ENCODE measurements at regions not wholly inside any gene's neighbourhood (a gene's known extent, or its start where the extent isn't known, plus 50 kb on each side); places are given as distances from the start of the nearest gene placed in this dataset.
A peak's percentile ranks its signal among the peaks of the same experiment; 100 is the strongest.
"Not testable (repeated sequence)": the region's sequence is repeated elsewhere in the genome, so short reads cannot be mapped to it uniquely, and the experiment has no call there.

DNA sequence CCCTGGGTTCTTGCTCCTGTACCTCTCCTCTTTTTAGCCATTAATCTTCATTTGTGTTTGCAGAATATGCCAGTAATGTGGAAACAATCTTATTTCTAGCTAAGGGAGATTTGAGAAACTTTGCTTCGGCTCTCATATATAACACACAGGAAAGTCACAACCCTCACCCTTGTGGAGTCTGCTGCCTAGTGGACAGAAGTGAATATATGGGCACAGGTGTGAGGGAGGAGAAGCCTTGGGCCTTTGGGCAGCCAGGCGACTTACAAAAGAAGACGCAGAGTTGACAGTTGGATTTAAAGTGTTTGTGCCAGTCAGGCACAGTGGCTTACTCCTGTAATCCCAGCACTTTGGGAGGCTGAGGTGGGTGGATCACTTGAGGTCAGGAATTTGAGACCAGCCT is 181.8 kb upstream of the TBL1XR1 start:
- no peak overlapping the region for H3K27ac ChIP-seq
- TF ChIP-seq, protein P1, sequence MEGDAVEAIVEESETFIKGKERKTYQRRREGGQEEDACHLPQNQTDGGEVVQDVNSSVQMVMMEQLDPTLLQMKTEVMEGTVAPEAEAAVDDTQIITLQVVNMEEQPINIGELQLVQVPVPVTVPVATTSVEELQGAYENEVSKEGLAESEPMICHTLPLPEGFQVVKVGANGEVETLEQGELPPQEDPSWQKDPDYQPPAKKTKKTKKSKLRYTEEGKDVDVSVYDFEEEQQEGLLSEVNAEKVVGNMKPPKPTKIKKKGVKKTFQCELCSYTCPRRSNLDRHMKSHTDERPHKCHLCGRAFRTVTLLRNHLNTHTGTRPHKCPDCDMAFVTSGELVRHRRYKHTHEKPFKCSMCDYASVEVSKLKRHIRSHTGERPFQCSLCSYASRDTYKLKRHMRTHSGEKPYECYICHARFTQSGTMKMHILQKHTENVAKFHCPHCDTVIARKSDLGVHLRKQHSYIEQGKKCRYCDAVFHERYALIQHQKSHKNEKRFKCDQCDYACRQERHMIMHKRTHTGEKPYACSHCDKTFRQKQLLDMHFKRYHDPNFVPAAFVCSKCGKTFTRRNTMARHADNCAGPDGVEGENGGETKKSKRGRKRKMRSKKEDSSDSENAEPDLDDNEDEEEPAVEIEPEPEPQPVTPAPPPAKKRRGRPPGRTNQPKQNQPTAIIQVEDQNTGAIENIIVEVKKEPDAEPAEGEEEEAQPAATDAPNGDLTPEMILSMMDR (conservative IDR thresholded peaks at IDR 0.05; ENCODE audit: low read depth): no peak
- CTCF ChIA-PET: interaction anchor here (0.6 kb wide), 1 partner anchor 467 kb away, joined by 3 read pairs; no protein-coding TSS in a partner anchor
- DNase-seq (ENCODE audit: low spot score): no peak
- POLR2A ChIA-PET (ENCODE audit: low non-redundant PET): interaction anchor here (0.7 kb wide), 1 partner anchor 72 kb away, joined by 3 read pairs; no protein-coding TSS in a partner anchor

DNA sequence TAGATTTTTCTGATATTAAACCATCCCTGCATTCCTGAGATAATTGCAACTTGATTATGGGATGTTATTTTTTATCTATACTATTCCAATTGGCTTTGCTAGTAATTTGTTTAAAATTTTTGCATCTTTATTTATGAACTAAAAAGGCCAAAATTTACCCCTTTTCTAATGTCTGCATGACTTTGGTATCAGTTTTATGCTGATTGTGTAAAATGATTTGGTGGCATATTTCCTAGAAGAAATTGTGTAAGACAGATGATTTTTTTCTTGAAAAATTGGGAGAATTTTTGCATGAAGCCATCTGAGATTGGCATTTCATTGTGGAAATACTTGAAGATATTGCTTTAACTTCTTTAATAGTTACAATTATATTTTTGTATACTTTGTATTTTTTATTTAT is 183.8 kb upstream of the TBL1XR1 start:
- POLR2A ChIA-PET (ENCODE audit: low non-redundant PET): no interaction called here
- TF ChIP-seq, protein P1 (conservative IDR thresholded peaks at IDR 0.05; ENCODE audit: low read depth): no peak
- CTCF ChIA-PET: no interaction called here
- H3K27ac ChIP-seq: no peak overlapping the region
- no peak for DNase-seq (ENCODE audit: low spot score)

DNA sequence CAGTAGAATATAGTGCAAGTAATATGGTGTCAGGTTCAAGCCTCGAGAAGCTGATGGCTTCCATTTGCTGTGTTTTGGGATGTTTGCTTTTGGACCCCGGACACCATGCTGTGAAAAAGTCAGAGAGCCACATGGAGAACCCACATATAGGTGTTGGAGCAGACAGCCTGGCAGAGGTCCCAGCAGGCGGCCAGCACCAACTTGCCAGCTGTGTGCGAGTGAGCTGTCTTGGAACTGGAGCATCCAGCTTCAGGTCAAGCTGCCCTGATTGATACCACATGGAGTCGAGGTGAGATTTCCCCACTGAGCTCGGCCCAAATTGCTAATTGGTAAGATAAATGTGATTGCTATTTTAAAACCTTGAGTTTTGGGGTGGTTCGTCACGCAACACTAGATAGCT is 185.7 kb upstream of the TBL1XR1 start:
- CTCF ChIA-PET: interaction anchor here (1.4 kb wide), 1 partner anchor 28 kb away, joined by 4 read pairs; no protein-coding TSS in a partner anchor
- POLR2A ChIA-PET (ENCODE audit: low non-redundant PET): no interaction called here
- H3K27ac ChIP-seq: no peak overlapping the region
- TF ChIP-seq, protein P1 (conservative IDR thresholded peaks at IDR 0.05; ENCODE audit: low read depth): no peak
- DNase-seq (ENCODE audit: low spot score): no peak

DNA sequence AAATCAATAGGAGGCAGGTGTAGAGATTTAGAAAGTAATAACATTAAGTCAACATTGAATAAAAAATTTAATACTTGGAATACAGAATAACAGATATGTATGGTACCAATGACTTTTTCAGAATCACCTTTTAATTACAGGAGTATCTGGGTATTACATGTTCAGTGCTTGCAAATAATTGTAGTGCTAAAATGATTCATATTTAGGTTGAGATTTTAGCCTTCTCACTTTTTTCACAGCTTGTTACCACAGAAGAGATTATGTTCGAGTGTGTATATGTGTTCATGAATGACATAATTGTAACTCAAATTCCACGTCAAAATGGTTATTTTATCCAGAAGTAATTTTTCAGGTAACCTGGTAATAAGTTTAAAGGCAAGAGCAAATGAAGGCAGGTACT is 187.9 kb upstream of the TBL1XR1 start:
- DNase-seq (ENCODE audit: low spot score): no peak
- TF ChIP-seq, protein P1 (conservative IDR thresholded peaks at IDR 0.05; ENCODE audit: low read depth): no peak
- CTCF ChIA-PET: no interaction called here
- POLR2A ChIA-PET (ENCODE audit: low non-redundant PET): no interaction called here
- no peak overlapping the region for H3K27ac ChIP-seq

DNA sequence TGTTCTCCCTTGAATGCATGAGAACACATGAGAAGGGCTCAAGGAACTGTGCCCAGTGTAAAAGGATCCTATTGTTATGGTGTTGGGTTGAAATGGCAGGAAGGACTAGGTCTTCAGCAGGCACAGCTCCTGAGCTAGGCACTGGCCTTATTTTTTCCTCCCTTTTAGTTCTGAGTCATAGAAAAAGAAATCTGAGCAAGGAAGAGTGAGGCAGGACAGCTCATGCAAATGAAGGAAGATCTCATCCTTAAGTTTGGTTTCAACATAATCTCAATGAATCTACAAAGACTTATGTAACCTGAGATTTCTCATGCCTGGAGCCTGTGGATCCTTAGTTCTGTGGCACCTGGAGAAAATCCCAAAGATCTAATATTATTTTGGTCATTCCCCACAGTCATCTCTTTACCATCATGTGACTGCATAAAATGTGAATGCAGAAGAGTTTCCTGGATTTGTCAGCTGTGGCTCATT is 188.6 kb upstream of the TBL1XR1 start:
- no peak overlapping the region for H3K27ac ChIP-seq
- ChIA-PET CTCF (interaction anchor here (0.6 to 0.7 kb wide), 2 partner anchors 63 to 180 kb away, joined by 3 read pairs; no protein-coding TSS in a partner anchor), POLR2A (ENCODE audit: low non-redundant PET) (no interaction called here)
- TF ChIP-seq, protein P1 (conservative IDR thresholded peaks at IDR 0.05; ENCODE audit: low read depth): no peak
- DNase-seq (ENCODE audit: low spot score): peak; percentile 26

DNA sequence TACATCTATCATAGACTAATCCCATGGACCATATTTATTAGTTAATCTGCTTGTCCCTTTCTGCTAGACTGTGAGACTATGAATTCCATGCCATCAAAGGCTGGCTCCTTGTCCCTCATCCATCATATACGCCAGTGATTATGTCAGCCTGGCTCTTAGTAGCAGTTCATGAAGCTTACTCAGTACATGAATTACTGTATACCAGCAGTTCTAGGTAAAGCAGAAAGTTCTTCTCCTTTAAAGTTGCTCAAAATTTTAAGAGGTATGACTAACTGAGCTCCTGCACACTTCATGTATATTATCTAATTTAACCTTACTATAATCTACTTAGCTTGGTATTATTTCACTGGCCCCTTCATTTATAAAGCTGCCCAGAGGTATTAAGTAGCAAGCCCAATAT is 190.9 kb upstream of the TBL1XR1 start:
- TF ChIP-seq, protein P1 (conservative IDR thresholded peaks at IDR 0.05; ENCODE audit: low read depth): no peak
- POLR2A ChIA-PET (ENCODE audit: low non-redundant PET): no interaction called here
- DNase-seq (ENCODE audit: low spot score): no peak
- CTCF ChIA-PET: interaction anchor here (0.9 kb wide), 1 partner anchor 357 kb away, joined by 3 read pairs; no protein-coding TSS in a partner anchor
- H3K27ac ChIP-seq: no peak overlapping the region

DNA sequence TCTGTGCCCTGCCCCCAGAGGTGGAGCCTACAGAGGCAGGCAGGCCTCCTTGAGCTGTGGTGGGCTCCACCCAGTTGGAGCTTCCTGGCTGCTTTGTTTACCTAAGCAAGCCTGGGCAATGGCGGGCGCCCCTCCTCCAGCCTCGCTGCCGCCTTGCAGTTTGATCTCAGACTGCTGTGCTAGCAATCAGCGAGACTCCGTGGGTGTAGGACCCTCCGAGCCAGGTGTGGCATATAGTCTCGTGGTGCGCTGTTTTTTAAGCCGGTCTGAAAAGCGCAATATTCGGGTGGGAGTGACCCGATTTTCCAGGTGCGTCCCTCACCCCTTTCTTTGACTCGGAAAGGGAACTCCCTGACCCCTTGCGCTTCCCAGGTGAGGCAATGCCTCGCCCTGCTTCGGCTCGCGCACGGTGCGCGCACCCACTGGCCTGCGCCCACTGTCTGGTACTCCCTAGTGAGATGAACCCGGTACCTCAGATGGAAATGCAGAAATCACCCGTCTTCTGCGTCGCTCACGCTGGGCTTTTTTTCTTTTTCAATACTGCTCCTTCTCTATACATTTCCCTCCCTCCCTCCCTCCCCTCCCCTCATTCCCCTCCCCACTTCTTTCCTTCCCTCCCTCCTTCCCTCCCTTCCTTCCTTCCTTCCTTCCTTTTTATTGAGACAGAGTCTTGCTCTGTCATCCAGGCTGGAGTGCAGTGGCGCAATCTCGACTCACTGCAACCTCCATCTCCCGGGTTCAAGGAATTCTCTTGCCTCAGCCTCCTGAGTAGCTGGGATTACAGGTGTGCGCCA is 197.1 kb upstream of the TBL1XR1 start:
- H3K27ac ChIP-seq: peak overlapping the region; percentile 66
- CTCF ChIA-PET; POLR2A ChIA-PET (ENCODE audit: low non-redundant PET); DNase-seq (ENCODE audit: low spot score): not testable (repeated sequence)

Data from RWPE1 (cell line).